HCT116 (cell line): ENCODE measurements at regions not wholly inside any gene's neighbourhood (a gene's known extent, or its start where the extent isn't known, plus 50 kb on each side); places are given as distances from the start of the nearest gene placed in this dataset.

Experiments used
- ATAC-seq: fragments of 200-7000 bp; cut with Tn5 transposase; 2 replicates; pipeline ENCODE4 v1.9.1; 2020; ENCODE audit warnings: mild to moderate bottlenecking, moderate library complexity
- BruUV-seq: library from RNA; stranded (reverse); fragments of 400-500 nt; replicated peaks from 2 replicates; lab custom pipeline; 2021; lab: Mats Ljungman, UMichigan
- CTCF ChIA-PET: fragments of 300-600 bp; sonication (Branson Sonifier 250); formaldehyde crosslinking; loops from one replicate; lab custom pipeline; 2021; ENCODE audit warnings: antibody characterized with exemption; lab: Charles Lee
- POLR2A ChIA-PET: fragments of 300-600, 350-600 bp; sonication (Branson Sonifier 250); formaldehyde crosslinking; loops from one replicate; lab custom pipeline; 2021; ENCODE audit warnings: antibody characterized with exemption; lab: Charles Lee
- RAD21 ChIA-PET, 2 experiments: fragments of 300-600 bp; sonication (Branson Sonifier 250); formaldehyde crosslinking; loops; one replicate each; lab custom pipeline; 2023; ENCODE audit warnings: low total read pairs in 2 of 2; ENCODE audit not compliant: uncharacterized antibody in 2 of 2, unreplicated experiment in 2 of 2, low non-redundant PET in 1 of 2; lab: Charles Lee
- DNase-seq: peaks from one replicate; pipeline ENCODE4 v3.0.0-alpha.2; 2010; ENCODE audit warnings: low read depth, low spot score
- H2AFZ ChIP-seq: fragments of 200-600 bp; shearing (Covaris generic), sonication (generic); 2 replicates; pipeline ENCODE4 v1.6.1; 2017; ENCODE audit warnings: low read depth, mixed run types, mixed read lengths, antibody characterized with exemption, low read length; ENCODE audit not compliant: poor library complexity, severe bottlenecking
- H3K27ac ChIP-seq: 2 replicates; pipeline ENCODE4 v1.5.1; 2012; ENCODE audit warnings: low read depth, low read length
- H3K27me3 ChIP-seq: fragments of 200-600 bp; sonication (generic); 2 replicates; pipeline ENCODE4 v1.6.1; 2016; ENCODE audit warnings: mixed run types, low read length, mixed read lengths; ENCODE audit not compliant: insufficient read depth
- H3K36me3 ChIP-seq, 2 experiments: fragments of 200-500 bp in 1 of 2; fragments of 200-600 bp in 1 of 2; sonication (Bioruptor generic) in 1 of 2; sonication (generic) in 1 of 2; 2 replicates each; pipeline versions ENCODE4 v1.5.1 to v1.6.1; 2014 to 2016; ENCODE audit warnings: low read length in 2 of 2, inconsistent platforms in 1 of 2, mixed read lengths in 1 of 2, mixed run types in 1 of 2; ENCODE audit not compliant: insufficient read depth in 2 of 2, control insufficient read depth in 1 of 2
- H3K4me1 ChIP-seq, 2 experiments: fragments of 200-600 bp in 1 of 2; sonication (generic) in 1 of 2; 2 replicates each; pipeline versions ENCODE4 v1.5.1 to v1.6.1; 2012 to 2017; ENCODE audit warnings: low read length in 2 of 2, inconsistent platforms in 1 of 2, mild to moderate bottlenecking in 1 of 2, mixed read lengths in 1 of 2, mixed run types in 1 of 2, moderate library complexity in 1 of 2; ENCODE audit not compliant: insufficient read depth in 2 of 2, control insufficient read depth in 1 of 2
- H3K4me2 ChIP-seq: fragments of 200-600 bp; sonication (generic); 2 replicates; pipeline ENCODE4 v1.6.1; 2017; ENCODE audit warnings: mixed run types, low read length, mixed read lengths
- H3K4me3 ChIP-seq, 2 experiments: fragments of 200-600 bp in 1 of 2; sonication (generic) in 1 of 2; replicated peaks in 1 of 2; 2 replicates each; pipeline ENCODE4 v1.5.1; 2011 to 2016; ENCODE audit warnings: low read length in 2 of 2, control low read depth in 1 of 2, low read depth in 1 of 2, mild to moderate bottlenecking in 1 of 2, mixed read lengths in 1 of 2, mixed run types in 1 of 2
- H3K79me2 ChIP-seq: fragments of 200-600 bp; sonication (generic); 2 replicates; pipeline ENCODE4 v1.6.1; 2017; ENCODE audit warnings: mild to moderate bottlenecking, mixed run types, low read length, moderate library complexity, mixed read lengths; ENCODE audit not compliant: insufficient read depth
- H3K9ac ChIP-seq: fragments of 200-600 bp; sonication (generic); 2 replicates; pipeline ENCODE4 v1.6.1; 2016; ENCODE audit warnings: low read length, mixed read lengths
- H3K9me2 ChIP-seq: fragments of 200-600 bp; sonication (generic), shearing (Covaris generic); 2 replicates; pipeline ENCODE4 v1.6.1; 2017; ENCODE audit warnings: mixed run types, mild to moderate bottlenecking, moderate library complexity; ENCODE audit not compliant: insufficient read depth
- H3K9me3 ChIP-seq, 2 experiments: fragments of 200-500 bp in 1 of 2; fragments of 200-600 bp in 1 of 2; sonication (Bioruptor generic) in 1 of 2; sonication (generic) in 1 of 2; 2 replicates each; pipeline ENCODE4 v1.6.1; 2014 to 2017; ENCODE audit warnings: low read length in 2 of 2, mixed read lengths in 2 of 2, inconsistent platforms in 1 of 2, low read depth in 1 of 2, mild to moderate bottlenecking in 1 of 2, mixed run types in 1 of 2, moderate library complexity in 1 of 2; ENCODE audit not compliant: control insufficient read depth in 1 of 2, insufficient read depth in 1 of 2
- H4K20me1 ChIP-seq: fragments of 200-600 bp; sonication (generic), shearing (Covaris generic); 2 replicates; pipeline ENCODE4 v1.6.1; 2017; ENCODE audit warnings: mixed run types, mild to moderate bottlenecking, moderate library complexity; ENCODE audit not compliant: insufficient read depth
- ELF1 ChIP-seq: IDR thresholded peaks from 2 replicates; pipeline ENCODE4 v1.6.1; 2012; ENCODE audit warnings: low read depth, borderline replicate concordance
- EZH2phosphoT487 ChIP-seq: fragments of 200-600 bp; IDR thresholded peaks from 2 replicates; pipeline ENCODE4 v1.6.1; 2018; ENCODE audit warnings: antibody characterized with exemption, borderline replicate concordance
- RAD21 ChIP-seq: IDR thresholded peaks from 2 replicates; pipeline ENCODE4 v1.6.1; 2012; ENCODE audit warnings: low read depth, mild to moderate bottlenecking
- SP1 ChIP-seq: IDR thresholded peaks from 2 replicates; pipeline ENCODE4 v1.6.1; 2012; ENCODE audit warnings: low read depth
- YY1 ChIP-seq: IDR thresholded peaks from 2 replicates; pipeline ENCODE4 v1.6.1; 2011; ENCODE audit warnings: low read length, low read depth, moderate library complexity, mild to moderate bottlenecking; ENCODE audit not compliant: insufficient replicate concordance; ENCODE audit errors: extremely low read depth
- ZFX ChIP-seq: fragments of 450-650 bp; IDR thresholded peaks from 2 replicates; pipeline ENCODE4 v1.6.1; 2017
- intact Hi-C: fragments of 100-400 bp; cut with micrococcal nuclease; formaldehyde crosslinking; loops from 2 replicates; pipeline ENCODE4 v1.10.0; 2022
- TF ChIP-seq, protein P1 (sequence below): IDR thresholded peaks from 2 replicates; pipeline ENCODE4 v1.6.1; 2012; ENCODE audit warnings: low read depth
- TF ChIP-seq, protein P2 (sequence below): IDR thresholded peaks from 2 replicates; pipeline ENCODE4 v1.6.1; 2011; ENCODE audit warnings: mild to moderate bottlenecking, low read length, moderate library complexity; ENCODE audit not compliant: insufficient replicate concordance; ENCODE audit errors: extremely low read depth
- TF ChIP-seq, protein P3 (sequence below): IDR thresholded peaks from 2 replicates; pipeline ENCODE4 v1.6.1; 2012
- TF ChIP-seq, protein P4 (sequence below), 3 experiments: fragments of 200-600 bp in 1 of 3; sonication (generic) in 1 of 3; IDR thresholded peaks in 2 of 3; conservative IDR thresholded peaks in 1 of 3; 2 replicates each; pipeline ENCODE4 v1.5.1; 2012 to 2017; ENCODE audit warnings: low read depth in 2 of 3, low read length in 2 of 3, antibody characterized with exemption in 1 of 3, borderline replicate concordance in 1 of 3, control low read depth in 1 of 3, mild to moderate bottlenecking in 1 of 3, mixed read lengths in 1 of 3, mixed run types in 1 of 3, moderate library complexity in 1 of 3; ENCODE audit not compliant: insufficient read depth in 1 of 3

DNA sequence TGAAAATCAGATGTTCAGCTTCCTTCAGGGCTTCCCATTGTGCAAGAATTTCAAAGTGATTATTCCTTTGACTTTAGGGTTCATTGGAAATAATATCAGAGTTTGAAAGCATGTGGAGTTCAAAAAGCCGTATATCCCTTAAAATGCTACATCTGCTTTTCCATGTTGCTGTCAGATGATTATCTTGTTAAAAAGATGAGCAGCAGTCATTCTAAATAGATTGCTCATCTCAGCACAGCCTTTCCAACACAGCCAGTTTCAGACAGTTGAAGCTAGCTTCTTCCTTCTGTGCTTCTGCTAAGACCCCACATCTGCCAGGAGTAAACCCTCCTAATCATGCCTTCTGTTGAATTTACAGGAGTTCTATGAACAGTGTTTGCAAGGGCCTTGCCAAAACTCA is 204.4 kb upstream of the PTER start:
- Histone ChIP-seq H4K20me1 (no peaks in the 10 kb centered on the region), H3K9me2 (no peaks in the 10 kb centered on the region), H3K27ac (no peak overlapping the region), H3K4me1 (no peaks in the 10 kb centered on the region), H3K36me3 (no peaks in the 10 kb centered on the region), H3K4me2 (no peak overlapping the region), H2AFZ (no peak overlapping the region), H3K4me3 (no peak overlapping the region), H3K79me2 (no peaks in the 10 kb centered on the region), H3K9me3 (no peaks in the 10 kb centered on the region), H3K9ac (no peak overlapping the region), H3K27me3 (peaks cover 32% of the 10 kb centered on the region; the same call in 1 of the 2 replicates)
- CTCF ChIA-PET: no interaction called here
- RAD21 ChIA-PET: no interaction called here
- intact Hi-C loops: no loop called here
- POLR2A ChIA-PET: no interaction called here
- no peak for DNase-seq
- BruUV-seq: no TSS peak
- no peak for ATAC-seq
- TF ChIP-seq ELF1 (no peak), RAD21 (no peak), YY1 (no peak), ZFX (no peak), SP1 (no peak), EZH2phosphoT487 (no peak)
- TF ChIP-seq, protein P1, sequence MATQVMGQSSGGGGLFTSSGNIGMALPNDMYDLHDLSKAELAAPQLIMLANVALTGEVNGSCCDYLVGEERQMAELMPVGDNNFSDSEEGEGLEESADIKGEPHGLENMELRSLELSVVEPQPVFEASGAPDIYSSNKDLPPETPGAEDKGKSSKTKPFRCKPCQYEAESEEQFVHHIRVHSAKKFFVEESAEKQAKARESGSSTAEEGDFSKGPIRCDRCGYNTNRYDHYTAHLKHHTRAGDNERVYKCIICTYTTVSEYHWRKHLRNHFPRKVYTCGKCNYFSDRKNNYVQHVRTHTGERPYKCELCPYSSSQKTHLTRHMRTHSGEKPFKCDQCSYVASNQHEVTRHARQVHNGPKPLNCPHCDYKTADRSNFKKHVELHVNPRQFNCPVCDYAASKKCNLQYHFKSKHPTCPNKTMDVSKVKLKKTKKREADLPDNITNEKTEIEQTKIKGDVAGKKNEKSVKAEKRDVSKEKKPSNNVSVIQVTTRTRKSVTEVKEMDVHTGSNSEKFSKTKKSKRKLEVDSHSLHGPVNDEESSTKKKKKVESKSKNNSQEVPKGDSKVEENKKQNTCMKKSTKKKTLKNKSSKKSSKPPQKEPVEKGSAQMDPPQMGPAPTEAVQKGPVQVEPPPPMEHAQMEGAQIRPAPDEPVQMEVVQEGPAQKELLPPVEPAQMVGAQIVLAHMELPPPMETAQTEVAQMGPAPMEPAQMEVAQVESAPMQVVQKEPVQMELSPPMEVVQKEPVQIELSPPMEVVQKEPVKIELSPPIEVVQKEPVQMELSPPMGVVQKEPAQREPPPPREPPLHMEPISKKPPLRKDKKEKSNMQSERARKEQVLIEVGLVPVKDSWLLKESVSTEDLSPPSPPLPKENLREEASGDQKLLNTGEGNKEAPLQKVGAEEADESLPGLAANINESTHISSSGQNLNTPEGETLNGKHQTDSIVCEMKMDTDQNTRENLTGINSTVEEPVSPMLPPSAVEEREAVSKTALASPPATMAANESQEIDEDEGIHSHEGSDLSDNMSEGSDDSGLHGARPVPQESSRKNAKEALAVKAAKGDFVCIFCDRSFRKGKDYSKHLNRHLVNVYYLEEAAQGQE: no peak
- TF ChIP-seq, protein P2, sequence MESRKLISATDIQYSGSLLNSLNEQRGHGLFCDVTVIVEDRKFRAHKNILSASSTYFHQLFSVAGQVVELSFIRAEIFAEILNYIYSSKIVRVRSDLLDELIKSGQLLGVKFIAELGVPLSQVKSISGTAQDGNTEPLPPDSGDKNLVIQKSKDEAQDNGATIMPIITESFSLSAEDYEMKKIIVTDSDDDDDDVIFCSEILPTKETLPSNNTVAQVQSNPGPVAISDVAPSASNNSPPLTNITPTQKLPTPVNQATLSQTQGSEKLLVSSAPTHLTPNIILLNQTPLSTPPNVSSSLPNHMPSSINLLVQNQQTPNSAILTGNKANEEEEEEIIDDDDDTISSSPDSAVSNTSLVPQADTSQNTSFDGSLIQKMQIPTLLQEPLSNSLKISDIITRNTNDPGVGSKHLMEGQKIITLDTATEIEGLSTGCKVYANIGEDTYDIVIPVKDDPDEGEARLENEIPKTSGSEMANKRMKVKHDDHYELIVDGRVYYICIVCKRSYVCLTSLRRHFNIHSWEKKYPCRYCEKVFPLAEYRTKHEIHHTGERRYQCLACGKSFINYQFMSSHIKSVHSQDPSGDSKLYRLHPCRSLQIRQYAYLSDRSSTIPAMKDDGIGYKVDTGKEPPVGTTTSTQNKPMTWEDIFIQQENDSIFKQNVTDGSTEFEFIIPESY: no peak
- TF ChIP-seq, protein P3, sequence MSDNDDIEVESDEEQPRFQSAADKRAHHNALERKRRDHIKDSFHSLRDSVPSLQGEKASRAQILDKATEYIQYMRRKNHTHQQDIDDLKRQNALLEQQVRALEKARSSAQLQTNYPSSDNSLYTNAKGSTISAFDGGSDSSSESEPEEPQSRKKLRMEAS: no peak
- TF ChIP-seq, protein P4, sequence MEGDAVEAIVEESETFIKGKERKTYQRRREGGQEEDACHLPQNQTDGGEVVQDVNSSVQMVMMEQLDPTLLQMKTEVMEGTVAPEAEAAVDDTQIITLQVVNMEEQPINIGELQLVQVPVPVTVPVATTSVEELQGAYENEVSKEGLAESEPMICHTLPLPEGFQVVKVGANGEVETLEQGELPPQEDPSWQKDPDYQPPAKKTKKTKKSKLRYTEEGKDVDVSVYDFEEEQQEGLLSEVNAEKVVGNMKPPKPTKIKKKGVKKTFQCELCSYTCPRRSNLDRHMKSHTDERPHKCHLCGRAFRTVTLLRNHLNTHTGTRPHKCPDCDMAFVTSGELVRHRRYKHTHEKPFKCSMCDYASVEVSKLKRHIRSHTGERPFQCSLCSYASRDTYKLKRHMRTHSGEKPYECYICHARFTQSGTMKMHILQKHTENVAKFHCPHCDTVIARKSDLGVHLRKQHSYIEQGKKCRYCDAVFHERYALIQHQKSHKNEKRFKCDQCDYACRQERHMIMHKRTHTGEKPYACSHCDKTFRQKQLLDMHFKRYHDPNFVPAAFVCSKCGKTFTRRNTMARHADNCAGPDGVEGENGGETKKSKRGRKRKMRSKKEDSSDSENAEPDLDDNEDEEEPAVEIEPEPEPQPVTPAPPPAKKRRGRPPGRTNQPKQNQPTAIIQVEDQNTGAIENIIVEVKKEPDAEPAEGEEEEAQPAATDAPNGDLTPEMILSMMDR (IDR thresholded peaks at IDR 0.05 in 2 of 3, conservative IDR thresholded peaks at IDR 0.05 in 1 of 3; ENCODE audit: borderline replicate concordance in 1 of 3, insufficient read depth in 1 of 3, low read depth in 2 of 3, low read length in 2 of 3): no peak
